Keratinocyte (primary cell): ENCODE measurements at regions not wholly inside any gene's neighbourhood (a gene's known extent, or its start where the extent isn't known, plus 50 kb on each side); places are given as distances from the start of the nearest gene placed in this dataset.

ENCODE experiments used
- DNase-seq: peaks from one replicate; pipeline ENCODE4 v3.0.0-alpha.2; 2011; ENCODE audit warnings: low read depth, missing footprints, low spot score
- FAIRE-seq: peaks from 2 replicates; lab custom pipeline; 2011; peaks lifted over from hg19 to GRCh38; lab: Jason Lieb, UNC
- H2AFZ ChIP-seq: 2 replicates; pipeline ENCODE4 v1.6.0; 2012; ENCODE audit warnings: low read length, control low read depth, inconsistent platforms; ENCODE audit not compliant: control insufficient read depth
- H3K27ac ChIP-seq: 2 replicates; pipeline ENCODE4 v1.5.1; 2011; ENCODE audit warnings: low read length; ENCODE audit not compliant: control insufficient read depth, insufficient read depth
- H3K27me3 ChIP-seq: 3 replicates; pipeline ENCODE4 v1.6.0; 2011; ENCODE audit warnings: low read length; ENCODE audit not compliant: control insufficient read depth, insufficient read depth; ENCODE audit errors: extremely low read depth
- H3K36me3 ChIP-seq, 2 experiments: 2 replicates in 1 of 2; 3 replicates in 1 of 2; pipeline ENCODE4 v1.5.1; 2011; ENCODE audit warnings: low read length in 2 of 2, mild to moderate bottlenecking in 1 of 2; ENCODE audit not compliant: control insufficient read depth in 2 of 2, insufficient read depth in 2 of 2; ENCODE audit errors: extremely low read depth in 1 of 2
- H3K4me1 ChIP-seq: 3 replicates; pipeline ENCODE4 v1.5.1; 2011; ENCODE audit warnings: low read length; ENCODE audit not compliant: control insufficient read depth, insufficient read depth; ENCODE audit errors: extremely low read depth
- H3K4me2 ChIP-seq: 3 replicates; pipeline ENCODE4 v1.6.0; 2011; ENCODE audit warnings: low read depth, low read length; ENCODE audit not compliant: control insufficient read depth, insufficient read depth; ENCODE audit errors: extremely low read depth
- H3K4me3 ChIP-seq, 3 experiments: fragments of 200-600 bp in 1 of 3; sonication (generic) in 1 of 3; 2 replicates in 2 of 3; 3 replicates in 1 of 3; pipeline ENCODE4 v1.5.1; 2011 to 2016; ENCODE audit warnings: low read length in 3 of 3, mild to moderate bottlenecking in 3 of 3, control low read depth in 2 of 3, inconsistent platforms in 1 of 3, low read depth in 1 of 3, mixed read lengths in 1 of 3, mixed run types in 1 of 3, moderate library complexity in 1 of 3; ENCODE audit not compliant: control insufficient read depth in 2 of 3, insufficient read depth in 2 of 3; ENCODE audit errors: extremely low read depth in 1 of 3
- H3K79me2 ChIP-seq: 2 replicates; pipeline ENCODE4 v1.6.0; 2012; ENCODE audit warnings: low read length; ENCODE audit not compliant: control insufficient read depth, insufficient read depth
- H3K9ac ChIP-seq: 3 replicates; pipeline ENCODE4 v1.6.0; 2011; ENCODE audit warnings: low read length; ENCODE audit not compliant: control insufficient read depth, insufficient read depth; ENCODE audit errors: extremely low read depth
- H3K9me1 ChIP-seq: 3 replicates; pipeline ENCODE4 v1.6.0; 2011; ENCODE audit warnings: low read length; ENCODE audit not compliant: control insufficient read depth, insufficient read depth; ENCODE audit errors: extremely low read depth
- H3K9me3 ChIP-seq: 2 replicates; pipeline ENCODE4 v1.5.1; 2012; ENCODE audit warnings: low read depth, low read length; ENCODE audit not compliant: control insufficient read depth
- H4K20me1 ChIP-seq: 3 replicates; pipeline ENCODE4 v1.6.0; 2011; ENCODE audit warnings: low read length; ENCODE audit not compliant: control insufficient read depth, insufficient read depth; ENCODE audit errors: extremely low read depth
- CTCF ChIP-seq, 3 experiments: IDR thresholded peaks in 1 of 3; conservative IDR thresholded peaks in 1 of 3; optimal IDR thresholded peaks in 1 of 3; 2 replicates in 2 of 3; 3 replicates in 1 of 3; pipeline versions ENCODE3 to v1.5.1; 2011; ENCODE audit warnings: low read length in 3 of 3, mild to moderate bottlenecking in 3 of 3, moderate library complexity in 2 of 3, control low read depth in 1 of 3, inconsistent platforms in 1 of 3; ENCODE audit not compliant: insufficient read depth in 2 of 3; ENCODE audit errors: extremely low read depth in 1 of 3
- EZH2 ChIP-seq: IDR thresholded peaks from one replicate; pipeline ENCODE4 v1.6.1; 2012; ENCODE audit warnings: inconsistent platforms, mild to moderate bottlenecking, low read length, moderate library complexity
- dilution Hi-C: fragments of 300-500 bp; cut with MboI; formaldehyde crosslinking; loops from one replicate; pipeline ENCODE4 v1.7.0; 2020; ENCODE audit warnings: low sequenced_read_pairs; ENCODE audit not compliant: extremely low pct_ligation_motif_present

DNA sequence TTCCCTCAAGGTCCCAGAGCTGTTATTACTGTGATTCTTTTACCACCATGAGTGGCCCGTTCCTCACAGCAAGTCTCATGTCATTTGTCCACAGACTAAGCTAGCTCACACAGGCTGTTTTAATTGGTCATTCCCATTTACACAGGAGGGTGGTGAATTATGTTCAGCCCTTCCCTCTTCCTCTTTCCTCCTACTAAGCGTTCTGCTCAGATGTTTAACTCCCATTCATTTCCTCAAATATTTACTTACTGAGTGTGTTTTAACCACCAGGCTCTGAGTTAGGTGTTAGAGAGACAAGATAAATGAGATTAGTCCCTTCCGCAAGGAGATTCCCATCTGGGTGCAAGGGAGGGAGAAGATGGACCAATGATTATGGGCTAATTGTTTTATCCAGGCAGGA, 403.6 kb upstream of the ACVR2A start:
- H3K9me1 ChIP-seq = no peaks in the 10 kb centered on the region
- no peaks in the 10 kb centered on the region for H3K79me2 ChIP-seq
- dilution Hi-C loops = no loop called here
- H4K20me1 ChIP-seq = no peaks in the 10 kb centered on the region
- FAIRE-seq (no peak), DNase-seq (no peak)
- no peaks in the 10 kb centered on the region for H3K9me3 ChIP-seq
- no peak overlapping the region for H3K9ac ChIP-seq
- H3K27me3 ChIP-seq = no peaks in the 10 kb centered on the region
- H2AFZ ChIP-seq = no peak overlapping the region
- H3K4me1 ChIP-seq = no peaks in the 10 kb centered on the region
- H3K36me3 ChIP-seq = no peaks in the 10 kb centered on the region
- no peak overlapping the region for H3K4me3 ChIP-seq
- TF ChIP-seq CTCF (optimal IDR thresholded peaks at IDR 0.05 in 1 of 3, IDR thresholded peaks at IDR 0.05 in 1 of 3, conservative IDR thresholded peaks at IDR 0.05 in 1 of 3; ENCODE audit: extremely low read depth in 1 of 3, insufficient read depth in 2 of 3, low read length in 3 of 3) = no peak
- no peak for TF ChIP-seq EZH2
- no peak overlapping the region for H3K4me2 ChIP-seq
- no peak overlapping the region for H3K27ac ChIP-seq

- H3K36me3 ChIP-seq = no peaks in the 10 kb centered on the region
- H3K27ac ChIP-seq = no peak overlapping the region
- DNase-seq = no peak
- no peak for FAIRE-seq
- H3K4me3 ChIP-seq = no peak overlapping the region
- no peak overlapping the region for H3K9ac ChIP-seq
- H3K4me1 ChIP-seq = no peaks in the 10 kb centered on the region
- dilution Hi-C loops = no loop called here
- H3K27me3 ChIP-seq = no peaks in the 10 kb centered on the region
- no peaks in the 10 kb centered on the region for H4K20me1 ChIP-seq
- H3K79me2 ChIP-seq = no peaks in the 10 kb centered on the region
- H3K9me3 ChIP-seq = no peaks in the 10 kb centered on the region
- TF ChIP-seq CTCF (optimal IDR thresholded peaks at IDR 0.05 in 1 of 3, IDR thresholded peaks at IDR 0.05 in 1 of 3, conservative IDR thresholded peaks at IDR 0.05 in 1 of 3; ENCODE audit: extremely low read depth in 1 of 3, insufficient read depth in 2 of 3, low read length in 3 of 3) = no peak
- no peak overlapping the region for H3K4me2 ChIP-seq
- H2AFZ ChIP-seq = no peak overlapping the region
- H3K9me1 ChIP-seq = no peaks in the 10 kb centered on the region
These were observed 404.1 kb upstream of the ACVR2A start for GRCh38 chr2:147440734-147441133.
